T-helper 1 cell treated with Interleukin-12 subunit alpha and Interleukin-12 subunit beta and Interleukin-4 antibody, amounts not matched to agents 30 ng/mL and 1 ng/mL, for 36 hours (primary cell): ENCODE measurements at regions not wholly inside any gene's neighbourhood (a gene's known extent, or its start where the extent isn't known, plus 50 kb on each side); places are given as distances from the start of the nearest gene placed in this dataset.

Experiments used
- intact Hi-C: fragments of 100-400 bp; cut with micrococcal nuclease; formaldehyde crosslinking; loops from one replicate; pipeline ENCODE4 v1.15.1; 2024

DNA sequence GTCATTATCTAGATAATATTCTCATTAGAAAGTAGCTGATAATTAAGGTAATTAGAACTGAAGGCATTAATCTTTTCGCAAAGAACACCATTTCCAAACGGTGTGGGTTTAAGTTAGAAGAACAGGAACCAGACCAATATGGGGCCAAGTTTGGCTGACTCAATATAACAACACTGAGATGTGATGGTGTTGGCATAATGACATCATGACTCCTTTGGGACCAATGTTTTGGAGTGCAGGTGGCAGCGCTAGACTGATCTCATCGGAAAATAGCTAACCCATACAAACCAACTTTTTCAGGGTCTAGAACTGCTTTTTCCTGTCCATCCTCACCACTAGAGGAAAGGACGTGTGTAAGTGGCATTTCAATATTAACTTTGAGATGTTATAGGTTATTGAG lies 1171.7 kb upstream of the ZEB2 start:
- intact Hi-C loops = no loop called here

DNA sequence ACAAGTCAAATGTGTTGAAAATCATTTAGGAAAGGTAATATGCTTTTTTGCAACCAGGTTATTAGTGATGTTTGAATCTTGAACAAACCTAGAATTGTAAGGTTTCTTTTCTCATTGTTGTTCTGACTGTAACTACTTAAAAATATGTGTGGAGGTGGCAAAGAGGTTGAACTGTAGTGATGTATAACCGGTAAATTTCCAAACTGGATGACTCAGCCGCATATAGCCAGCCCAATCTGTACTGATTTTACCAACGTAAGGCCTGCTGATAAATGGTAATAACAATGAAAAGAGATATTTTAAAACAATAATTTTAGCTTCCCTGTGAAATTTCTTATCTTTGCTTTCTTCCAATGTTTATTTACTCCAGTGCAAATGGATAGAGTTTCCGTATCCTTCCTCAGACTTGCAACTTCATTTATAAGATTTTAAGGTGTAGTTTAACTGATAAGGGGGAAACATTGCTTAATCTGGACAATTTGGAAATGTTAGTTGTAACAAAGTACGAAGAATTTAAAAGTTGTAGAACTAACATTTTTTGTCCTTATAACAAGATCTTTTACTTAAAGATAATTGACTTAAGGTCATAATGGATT lies 1170.4 kb upstream of the ZEB2 start:
- intact Hi-C loops = no loop called here

GRCh38 chr2:145689277-145689676 lies 1169.4 kb upstream of the ZEB2 start:
- intact Hi-C loops = no loop called here

- intact Hi-C loops = no loop called here
Measured at GRCh38 chr2:145688156-145688555, 1168.2 kb upstream of the ZEB2 start.

- intact Hi-C loops = no loop called here
Measured at GRCh38 chr2:145687442-145688134, 1167.7 kb upstream of the ZEB2 start.

GRCh38 chr2:145685383-145686050 lies 1165.6 kb upstream of the ZEB2 start:
- intact Hi-C loops = no loop called here

DNA sequence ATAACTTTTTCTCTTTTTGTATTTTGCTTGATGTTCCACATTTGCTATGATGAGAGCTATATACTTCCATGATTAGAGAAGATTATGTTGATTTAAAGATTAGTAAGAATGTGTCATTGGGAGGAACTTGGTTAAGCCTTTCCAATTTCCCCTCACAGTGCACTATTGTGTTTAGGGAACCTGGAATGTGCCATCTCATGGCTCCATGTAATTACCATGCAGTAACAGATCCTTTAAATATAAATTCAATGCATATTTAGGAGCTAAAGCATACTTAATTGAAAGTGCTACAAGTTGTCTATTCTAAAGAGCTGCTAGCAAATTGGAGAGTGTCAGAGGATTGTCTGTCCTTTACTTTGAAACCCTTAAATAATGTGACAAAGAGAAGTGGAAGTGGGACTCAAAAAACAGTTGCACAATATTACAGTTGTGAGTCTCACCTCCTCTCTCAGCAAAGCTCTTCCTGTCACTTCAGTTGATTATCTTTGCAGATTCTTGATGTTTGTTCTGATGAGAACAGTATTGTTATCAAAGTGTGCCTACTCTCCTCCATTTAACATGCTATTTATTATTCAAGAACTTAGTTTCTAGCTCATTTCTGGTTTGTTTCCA lies 1162.7 kb upstream of the ZEB2 start:
- intact Hi-C loops = no loop called here

GRCh38 chr2:145680276-145680675 lies 1160.4 kb upstream of the ZEB2 start:
- intact Hi-C loops = no loop called here

DNA sequence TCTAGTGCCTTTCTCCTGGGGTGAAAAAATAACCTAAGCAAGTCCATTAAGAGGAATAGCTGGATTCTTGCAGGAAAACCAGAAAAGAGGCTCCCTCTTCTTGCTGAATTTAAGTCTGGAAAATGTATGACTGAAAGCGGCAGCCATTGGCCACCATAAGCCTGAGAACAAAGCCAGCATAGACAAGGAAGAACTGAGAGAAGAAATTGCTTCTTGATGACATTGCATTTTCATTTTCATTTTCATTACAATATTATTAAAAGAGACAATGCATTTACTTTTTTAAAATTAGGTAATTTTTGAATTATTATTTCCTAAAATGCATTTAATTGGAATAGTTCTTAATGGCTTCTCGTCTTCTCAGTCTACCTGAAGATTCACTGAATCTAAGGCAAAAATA lies 1157.5 kb upstream of the ZEB2 start:
- intact Hi-C loops = no loop called here

- intact Hi-C loops = no loop called here
Measured at GRCh38 chr2:145674705-145675104, 1154.8 kb upstream of the ZEB2 start.

GRCh38 chr2:145669301-145669700 lies 1149.4 kb upstream of the ZEB2 start:
- intact Hi-C loops = no loop called here

DNA sequence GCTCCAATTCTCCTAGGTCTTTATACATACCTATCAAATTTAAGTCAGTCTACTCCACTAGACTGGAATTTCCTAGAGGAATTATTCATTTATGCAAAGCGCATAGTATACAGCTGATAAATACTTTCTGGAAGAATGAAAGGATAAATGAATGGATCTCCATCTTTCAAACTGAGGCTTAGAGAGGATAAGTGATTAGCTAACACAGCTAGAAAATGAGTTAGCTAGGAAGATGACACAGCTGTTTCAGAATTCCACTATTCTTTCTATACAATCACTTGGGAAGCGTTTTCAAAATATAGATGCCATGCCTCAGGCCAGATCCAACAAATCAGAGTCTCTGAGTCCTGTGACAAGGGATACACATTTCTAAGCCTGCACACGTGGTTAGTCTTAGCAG lies 1146.6 kb upstream of the ZEB2 start:
- intact Hi-C loops = no loop called here

- intact Hi-C loops = no loop called here
Measured at GRCh38 chr2:145657265-145657664, 1137.3 kb upstream of the ZEB2 start.

- intact Hi-C loops = no loop called here
Measured at GRCh38 chr2:145655165-145655765, 1135.3 kb upstream of the ZEB2 start.

- intact Hi-C loops = no loop called here
Measured at GRCh38 chr2:145654746-145655145, 1134.8 kb upstream of the ZEB2 start.

GRCh38 chr2:145654156-145654555 lies 1134.2 kb upstream of the ZEB2 start:
- intact Hi-C loops = no loop called here

GRCh38 chr2:145653553-145653952 lies 1133.6 kb upstream of the ZEB2 start:
- intact Hi-C loops = no loop called here

GRCh38 chr2:145652571-145653545 lies 1132.9 kb upstream of the ZEB2 start:
- intact Hi-C loops = no loop called here

DNA sequence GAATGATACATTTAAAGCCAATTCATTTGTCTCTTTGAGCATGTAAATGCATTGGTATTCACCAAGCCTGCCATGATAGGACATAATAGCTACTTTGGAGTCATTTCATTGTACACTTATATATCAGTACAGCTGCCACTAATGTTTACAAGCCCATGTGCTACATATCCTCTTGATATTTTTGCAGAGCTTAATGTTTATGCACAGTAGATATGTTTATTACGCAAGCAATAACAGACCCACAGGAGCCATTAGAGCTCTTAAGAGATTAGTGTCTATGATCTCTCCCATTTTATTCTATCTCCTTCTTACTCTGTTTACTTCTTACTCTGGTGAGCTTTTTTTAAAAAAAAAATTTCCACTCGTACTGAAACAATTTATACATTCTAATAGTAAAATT lies 1132.1 kb upstream of the ZEB2 start:
- intact Hi-C loops = no loop called here

DNA sequence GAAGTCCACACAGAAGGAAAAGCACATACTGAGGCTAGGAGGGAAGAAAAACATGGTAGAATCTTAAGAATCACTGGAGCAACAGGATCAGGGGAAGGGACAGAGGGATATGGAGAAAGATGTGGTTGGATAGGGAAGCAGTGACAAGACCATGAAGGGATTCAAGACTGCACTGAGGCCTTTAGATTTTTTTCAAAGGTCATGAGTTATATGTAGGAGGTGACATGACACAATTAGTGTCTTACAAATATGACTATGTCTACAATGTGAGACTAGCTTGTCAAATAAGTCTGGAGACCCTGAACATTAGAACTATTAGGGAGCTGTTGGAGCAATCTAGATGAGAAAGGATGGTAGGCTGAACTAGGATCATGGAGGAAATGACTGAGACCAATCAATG lies 1130.3 kb upstream of the ZEB2 start:
- intact Hi-C loops = no loop called here

- intact Hi-C loops = no loop called here
Measured at GRCh38 chr2:145649061-145649460, 1129.1 kb upstream of the ZEB2 start.
